Heart right ventricle (tissue), 16 donors: ENCODE measurements at regions not wholly inside any gene's neighbourhood (a gene's known extent, or its start where the extent isn't known, plus 50 kb on each side); places are given as distances from the start of the nearest gene placed in this dataset.

Source experiments
- ATAC-seq, 8 donors: fragments of 200-7000 bp; cut with Tn5 transposase; one replicate each; pipeline ENCODE4 v1.9.1; 2020; ENCODE audit warnings: mild to moderate bottlenecking in 8 of 8, moderate library complexity in 8 of 8, moderate number of reproducible peaks in 1 of 8
- DNase-seq, 2 donors: peaks; one replicate each; pipeline ENCODE4 v3.0.0-alpha.2; 2020
- H3K27ac ChIP-seq, 10 donors: fragments of 200-600 bp; sonication (generic) in 2 of 10; one replicate each; pipeline versions ENCODE4 v1.5.0 to v1.8.0; 2020 to 2022; ENCODE audit warnings: mild to moderate bottlenecking in 3 of 10
- H3K27me3 ChIP-seq, 7 donors: fragments of 200-600 bp; one replicate each; pipeline ENCODE4 v1.8.0; 2021 to 2022; ENCODE audit warnings: mild to moderate bottlenecking in 2 of 7
- H3K36me3 ChIP-seq, 9 donors: fragments of 200-600 bp; sonication (generic) in 1 of 9; one replicate each; pipeline versions ENCODE4 v1.5.0 to v1.8.0; 2020 to 2022; ENCODE audit warnings: mild to moderate bottlenecking in 2 of 9
- H3K4me1 ChIP-seq, 9 donors: fragments of 200-600 bp; sonication (generic) in 1 of 9; one replicate each; pipeline versions ENCODE4 v1.5.0 to v1.8.0; 2020 to 2022; ENCODE audit warnings: mild to moderate bottlenecking in 4 of 9
- H3K4me3 ChIP-seq, 10 donors: fragments of 200-600 bp; sonication (generic) in 2 of 10; one replicate each; pipeline versions ENCODE4 v1.5.0 to v1.8.0; 2020 to 2022; ENCODE audit warnings: mild to moderate bottlenecking in 7 of 10, moderate library complexity in 2 of 10
- H3K9me3 ChIP-seq, 11 donors: fragments of 200-600 bp in 10 of 11; sonication (generic) in 2 of 11; one replicate each; pipeline versions ENCODE4 v1.5.0 to v1.8.0; 2013 to 2022; ENCODE audit warnings: mild to moderate bottlenecking in 2 of 11, control low read depth in 1 of 11, moderate library complexity in 1 of 11
- WGBS, 2 donors: extraction: QIAGEN DNeasy Blood & Tissue Kit; methylation state at CpG; one replicate each; pipeline ENCODE4 v1.1.7; 2013; ENCODE audit warnings: inconsistent platforms in 1 of 2; 5-methylcytosine and 5-hydroxymethylcytosine counted together
- intact Hi-C, 10 donors: fragments of 100-400 bp; cut with DNase I; formaldehyde crosslinking; loops; one replicate each; pipeline versions ENCODE4 v1.11.1 to v1.14.2; 2022
- TF ChIP-seq, protein P1 (sequence below), 9 donors: fragments of 200-600 bp; sonication (generic) in 2 of 9; IDR thresholded peaks; one replicate each; pipeline versions ENCODE4 v1.5.0 to v1.8.0; 2021 to 2022; ENCODE audit warnings: antibody characterized with exemption in 9 of 9, mild to moderate bottlenecking in 5 of 9, moderate library complexity in 1 of 9
- donor health status: Arrhythmogenic right ventricular cardiomyopathy.
- donor health status: ischemic (EF 13 %, LVEDD 7.1; RV severe dilation, severe dysfunction).
- donor health status: healthy with polysubstance abuse.
- donor health status: DM: no; HTN: yes; CAD: no.
- donor health status: DM: no; HTN: no; CAD: no.
- donor health status: ischemic (EF 25% LVEDD 6.9; RV normal size, moderate dysfunction).
- donor health status: ischemic (EF 25% LVEDD 5.7; RV mildly dilated, moderate dysfunction).
- donor health status: healthy.
- donor health status: DM: yes; HTN: yes; CAD: no.
- donor health status: Ischemic cardiomyopathy.
- donor health status: ischemic (EF 35%, LVEDD 5.7; RV mildly dilated, moderate dysfunction).
- donor health status: nonischemic (EF 11% LVEDD 7.7; RV severe dilation, severe dysfunction).
- donor health status: DM: yes; HTN: yes; CAD: no.
- donor health status: PGD.
- donor health status: ischemic (EF 29% LVEDD 5.4; RV normal size, mild dysfunction).
- donor health status: nonischemic (EF 23%, LVEDD 6.1; RV moderate dilation, normal function).

DNA sequence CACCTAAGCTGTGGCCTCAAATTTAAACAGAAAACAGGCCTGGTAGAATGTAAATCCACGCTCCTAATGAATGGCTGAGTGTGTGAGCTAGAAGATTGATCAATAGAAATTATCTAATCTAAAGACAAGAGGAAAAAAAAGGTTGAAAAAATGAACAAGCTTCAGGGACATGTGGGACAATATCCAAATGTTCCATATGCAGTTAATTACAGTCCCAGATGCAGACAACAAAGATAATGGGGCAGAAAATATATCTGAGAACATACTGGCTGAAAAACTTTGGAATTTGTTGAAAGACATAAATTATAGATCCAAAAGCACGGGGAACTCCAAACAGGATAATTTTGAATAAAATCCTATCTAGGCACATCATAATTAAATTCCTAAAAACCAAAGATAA, 186.7 kb upstream of the SIX2 start:
- H3K36me3 ChIP-seq: no peaks in the 10 kb centered on the region
- H3K27ac ChIP-seq: no peak overlapping the region
- peaks cover 0 to 10% (median 0%) of the 10 kb centered on the region in 7 donors for H3K27me3 ChIP-seq
- ATAC-seq: no peak
- TF ChIP-seq, protein P1, sequence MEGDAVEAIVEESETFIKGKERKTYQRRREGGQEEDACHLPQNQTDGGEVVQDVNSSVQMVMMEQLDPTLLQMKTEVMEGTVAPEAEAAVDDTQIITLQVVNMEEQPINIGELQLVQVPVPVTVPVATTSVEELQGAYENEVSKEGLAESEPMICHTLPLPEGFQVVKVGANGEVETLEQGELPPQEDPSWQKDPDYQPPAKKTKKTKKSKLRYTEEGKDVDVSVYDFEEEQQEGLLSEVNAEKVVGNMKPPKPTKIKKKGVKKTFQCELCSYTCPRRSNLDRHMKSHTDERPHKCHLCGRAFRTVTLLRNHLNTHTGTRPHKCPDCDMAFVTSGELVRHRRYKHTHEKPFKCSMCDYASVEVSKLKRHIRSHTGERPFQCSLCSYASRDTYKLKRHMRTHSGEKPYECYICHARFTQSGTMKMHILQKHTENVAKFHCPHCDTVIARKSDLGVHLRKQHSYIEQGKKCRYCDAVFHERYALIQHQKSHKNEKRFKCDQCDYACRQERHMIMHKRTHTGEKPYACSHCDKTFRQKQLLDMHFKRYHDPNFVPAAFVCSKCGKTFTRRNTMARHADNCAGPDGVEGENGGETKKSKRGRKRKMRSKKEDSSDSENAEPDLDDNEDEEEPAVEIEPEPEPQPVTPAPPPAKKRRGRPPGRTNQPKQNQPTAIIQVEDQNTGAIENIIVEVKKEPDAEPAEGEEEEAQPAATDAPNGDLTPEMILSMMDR (IDR thresholded peaks at IDR 0.05): no peak
- no peaks in the 10 kb centered on the region for H3K9me3 ChIP-seq
- intact Hi-C loops: no loop called here
- no peak overlapping the region for H3K4me3 ChIP-seq
- 71 to 87% methylated on average over 2 of the region's 2 CpGs for WGBS, 2 donors
- no peak for DNase-seq
- H3K4me1 ChIP-seq: no peaks in the 10 kb centered on the region

- Histone ChIP-seq H3K27me3 (peaks cover 0 to 18% (median 0%) of the 10 kb centered on the region in 7 donors), H3K9me3 (no peaks in the 10 kb centered on the region), H3K36me3 (no peaks in the 10 kb centered on the region), H3K27ac (no peak overlapping the region), H3K4me3 (no peak overlapping the region), H3K4me1 (no peaks in the 10 kb centered on the region)
- DNase-seq (no peak), ATAC-seq (no peak)
- TF ChIP-seq, protein P1 (IDR thresholded peaks at IDR 0.05): no peak
- WGBS, 2 donors: 74 to 78% methylated on average over 3 of the region's 3 CpGs
- intact Hi-C loops: no loop called here
Observed at GRCh38 chr2:45194596-45194995, 185.3 kb upstream of the SIX2 start.

- ATAC-seq: no peak
- peaks cover 0 to 22% (median 3%) of the 10 kb centered on the region in 7 donors for H3K27me3 ChIP-seq
- no peak overlapping the region for H3K27ac ChIP-seq
- no peak overlapping the region for H3K4me3 ChIP-seq
- H3K36me3 ChIP-seq: no peaks in the 10 kb centered on the region
- 78 to 84% methylated on average over 4 of the region's 4 CpGs for WGBS, 2 donors
- no peak for DNase-seq
- H3K4me1 ChIP-seq: no peaks in the 10 kb centered on the region
- intact Hi-C loops: no loop called here
- TF ChIP-seq, protein P1 (IDR thresholded peaks at IDR 0.05): no peak
- H3K9me3 ChIP-seq: no peaks in the 10 kb centered on the region
Observed at GRCh38 chr2:45193581-45193980, 184.3 kb upstream of the SIX2 start.

DNA sequence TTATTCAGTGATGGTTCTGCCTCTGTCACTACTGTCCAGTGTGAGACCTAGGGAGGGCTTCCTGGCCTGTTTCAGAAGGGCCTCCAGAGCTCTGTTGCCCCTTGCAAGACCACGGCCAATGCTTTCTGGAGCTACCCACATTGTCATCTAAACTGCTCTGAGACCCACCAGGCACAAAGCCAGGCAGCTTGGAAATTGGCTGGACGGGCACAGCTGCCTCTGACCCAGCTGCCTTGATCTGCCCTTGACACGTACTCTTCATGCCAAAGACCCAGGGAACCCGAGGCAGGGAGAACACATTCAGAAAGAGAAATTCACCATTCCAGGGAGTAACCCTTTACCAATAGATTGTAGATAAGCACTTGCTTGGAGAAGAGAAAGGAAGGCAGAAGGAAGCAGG, 183.7 kb upstream of the SIX2 start:
- intact Hi-C loops: no loop called here
- H3K27ac ChIP-seq: no peak overlapping the region
- ATAC-seq (no peak), DNase-seq (no peak)
- H3K36me3 ChIP-seq: no peaks in the 10 kb centered on the region
- H3K4me1 ChIP-seq: no peaks in the 10 kb centered on the region
- H3K9me3 ChIP-seq: no peaks in the 10 kb centered on the region
- no peak overlapping the region for H3K4me3 ChIP-seq
- WGBS, 2 donors: 73 to 74% methylated on average over 4 of the region's 4 CpGs
- TF ChIP-seq, protein P1 (IDR thresholded peaks at IDR 0.05): no peak
- H3K27me3 ChIP-seq: peaks cover 0 to 24% (median 3%) of the 10 kb centered on the region in 7 donors
